ENCODE measurements at regions not wholly inside any gene's neighbourhood (a gene's known extent, or its start where the extent isn't known, plus 50 kb on each side); places are given as distances from the start of the nearest gene placed in this dataset.

GRCh38 chr4:160485071-160485687 lies 1382.3 kb downstream of the RAPGEF2 start:
- no peak for TF ChIP-seq CTCF (IDR thresholded peaks at IDR 0.05)
- TF ChIP-seq POLR2A (IDR thresholded peaks at IDR 0.05) = no peak
- DNase-seq (ENCODE audit: low spot score in 2 of 2) = no peak
- 45 to 68% methylated on average over 1 of the region's 1 CpG for whole genome bisulfite sequencing, 2 donors
- intact Hi-C loops (cut with DNase I; ENCODE audit: low total_unique reads) = no loop called here
- no peak overlapping the region for H3K4me3 ChIP-seq (ENCODE audit: low read depth, poor library complexity, severe bottlenecking)

- H3K4me3 ChIP-seq (ENCODE audit: low read depth, poor library complexity, severe bottlenecking) = no peak overlapping the region
- no peak for DNase-seq (ENCODE audit: low spot score in 2 of 2)
- no peak for TF ChIP-seq POLR2A (IDR thresholded peaks at IDR 0.05)
- TF ChIP-seq CTCF (IDR thresholded peaks at IDR 0.05) = no peak
- intact Hi-C loops (cut with DNase I; ENCODE audit: low total_unique reads) = no loop called here
Measured at GRCh38 chr4:160492181-160492580, 1389.3 kb downstream of the RAPGEF2 start.

GRCh38 chr4:160493206-160493605 lies 1390.3 kb downstream of the RAPGEF2 start:
- H3K4me3 ChIP-seq (ENCODE audit: low read depth, poor library complexity, severe bottlenecking) = no peak overlapping the region
- no peak for DNase-seq (ENCODE audit: low spot score in 2 of 2)
- TF ChIP-seq POLR2A (IDR thresholded peaks at IDR 0.05) = no peak
- no peak for TF ChIP-seq CTCF (IDR thresholded peaks at IDR 0.05)
- intact Hi-C loops (cut with DNase I; ENCODE audit: low total_unique reads) = no loop called here
- 93% methylated on average over 1 of the region's 1 CpG for WGBS, 2 donors

- intact Hi-C loops (cut with DNase I; ENCODE audit: low total_unique reads) = no loop called here
- no peak for DNase-seq (ENCODE audit: low spot score in 2 of 2)
- no peak overlapping the region for H3K4me3 ChIP-seq (ENCODE audit: low read depth, poor library complexity, severe bottlenecking)
- no peak for TF ChIP-seq POLR2A (IDR thresholded peaks at IDR 0.05)
- TF ChIP-seq CTCF (IDR thresholded peaks at IDR 0.05) = no peak
- 72 to 74% methylated on average over 2 of the region's 2 CpGs for WGBS, 2 donors
Measured at GRCh38 chr4:160495356-160495755, 1392.5 kb downstream of the RAPGEF2 start.

GRCh38 chr4:160498211-160498610 lies 1395.3 kb downstream of the RAPGEF2 start:
- WGBS, 2 donors = 71 to 82% methylated on average over 4 of the region's 4 CpGs
- no peak overlapping the region for H3K4me3 ChIP-seq (ENCODE audit: low read depth, poor library complexity, severe bottlenecking)
- DNase-seq (ENCODE audit: low spot score in 2 of 2) = no peak
- no peak for TF ChIP-seq POLR2A (IDR thresholded peaks at IDR 0.05)
- no peak for TF ChIP-seq CTCF (IDR thresholded peaks at IDR 0.05)
- intact Hi-C loops (cut with DNase I; ENCODE audit: low total_unique reads) = no loop called here

GRCh38 chr4:160505724-160506123 lies 1402.8 kb downstream of the RAPGEF2 start:
- no peak for DNase-seq (ENCODE audit: low spot score in 2 of 2)
- 79 to 80% methylated on average over 4 of the region's 4 CpGs for WGBS, 2 donors
- intact Hi-C loops (cut with DNase I; ENCODE audit: low total_unique reads) = no loop called here
- H3K4me3 ChIP-seq (ENCODE audit: low read depth, poor library complexity, severe bottlenecking) = no peak overlapping the region
- TF ChIP-seq CTCF (IDR thresholded peaks at IDR 0.05) (no peak), POLR2A (IDR thresholded peaks at IDR 0.05) (no peak)

Data from lower leg skin (tissue), 4 donors.